ENCODE measurements at regions not wholly inside any gene's neighbourhood (a gene's known extent, or its start where the extent isn't known, plus 50 kb on each side); places are given as distances from the start of the nearest gene placed in this dataset.

- no peak overlapping the region for H3K4me3 ChIP-seq (ENCODE audit: low read length)
- peak; percentile 89 for DNase-seq (ENCODE audit: low read depth)
- no peak for TF ChIP-seq CTCF (IDR thresholded peaks at IDR 0.05; ENCODE audit: insufficient read depth, low read depth, low read length, missing control alignments)
These were observed 1045.0 kb downstream of the NTRK3 start for GRCh38 chr15:87211547-87211946.

- no peak for TF ChIP-seq CTCF (IDR thresholded peaks at IDR 0.05; ENCODE audit: insufficient read depth, low read depth, low read length, missing control alignments)
- DNase-seq (ENCODE audit: low read depth), result peak; percentile 87
- H3K4me3 ChIP-seq (ENCODE audit: low read length), result no peak overlapping the region
These were observed 1046.4 kb downstream of the NTRK3 start for GRCh38 chr15:87209891-87210689.

- H3K4me3 ChIP-seq (ENCODE audit: low read length), result no peak overlapping the region
- DNase-seq (ENCODE audit: low read depth), result peak; percentile 92
- no peak for TF ChIP-seq CTCF (IDR thresholded peaks at IDR 0.05; ENCODE audit: insufficient read depth, low read depth, low read length, missing control alignments)
These were observed 1048.5 kb downstream of the NTRK3 start for GRCh38 chr15:87207990-87208580.

- no peak for DNase-seq (ENCODE audit: low read depth)
- no peak for TF ChIP-seq CTCF (IDR thresholded peaks at IDR 0.05; ENCODE audit: insufficient read depth, low read depth, low read length, missing control alignments)
- H3K4me3 ChIP-seq (ENCODE audit: low read length), result no peak overlapping the region
These were observed 1049.3 kb downstream of the NTRK3 start for GRCh38 chr15:87207251-87207650.

- DNase-seq (ENCODE audit: low read depth), result no peak
- no peak overlapping the region for H3K4me3 ChIP-seq (ENCODE audit: low read length)
- no peak for TF ChIP-seq CTCF (IDR thresholded peaks at IDR 0.05; ENCODE audit: insufficient read depth, low read depth, low read length, missing control alignments)
These were observed 1054.6 kb downstream of the NTRK3 start for GRCh38 chr15:87201986-87202385.

GRCh38 chr15:87200149-87200548, 1056.4 kb downstream of the NTRK3 start:
- no peak overlapping the region for H3K4me3 ChIP-seq (ENCODE audit: low read length)
- DNase-seq (ENCODE audit: low read depth), result no peak
- no peak for TF ChIP-seq CTCF (IDR thresholded peaks at IDR 0.05; ENCODE audit: insufficient read depth, low read depth, low read length, missing control alignments)

Data from epithelial cell of esophagus (primary cell).